ENCODE measurements at regions not wholly inside any gene's neighbourhood (a gene's known extent, or its start where the extent isn't known, plus 50 kb on each side); places are given as distances from the start of the nearest gene placed in this dataset.
A peak's percentile ranks its signal among the peaks of the same experiment; 100 is the strongest.

DNA sequence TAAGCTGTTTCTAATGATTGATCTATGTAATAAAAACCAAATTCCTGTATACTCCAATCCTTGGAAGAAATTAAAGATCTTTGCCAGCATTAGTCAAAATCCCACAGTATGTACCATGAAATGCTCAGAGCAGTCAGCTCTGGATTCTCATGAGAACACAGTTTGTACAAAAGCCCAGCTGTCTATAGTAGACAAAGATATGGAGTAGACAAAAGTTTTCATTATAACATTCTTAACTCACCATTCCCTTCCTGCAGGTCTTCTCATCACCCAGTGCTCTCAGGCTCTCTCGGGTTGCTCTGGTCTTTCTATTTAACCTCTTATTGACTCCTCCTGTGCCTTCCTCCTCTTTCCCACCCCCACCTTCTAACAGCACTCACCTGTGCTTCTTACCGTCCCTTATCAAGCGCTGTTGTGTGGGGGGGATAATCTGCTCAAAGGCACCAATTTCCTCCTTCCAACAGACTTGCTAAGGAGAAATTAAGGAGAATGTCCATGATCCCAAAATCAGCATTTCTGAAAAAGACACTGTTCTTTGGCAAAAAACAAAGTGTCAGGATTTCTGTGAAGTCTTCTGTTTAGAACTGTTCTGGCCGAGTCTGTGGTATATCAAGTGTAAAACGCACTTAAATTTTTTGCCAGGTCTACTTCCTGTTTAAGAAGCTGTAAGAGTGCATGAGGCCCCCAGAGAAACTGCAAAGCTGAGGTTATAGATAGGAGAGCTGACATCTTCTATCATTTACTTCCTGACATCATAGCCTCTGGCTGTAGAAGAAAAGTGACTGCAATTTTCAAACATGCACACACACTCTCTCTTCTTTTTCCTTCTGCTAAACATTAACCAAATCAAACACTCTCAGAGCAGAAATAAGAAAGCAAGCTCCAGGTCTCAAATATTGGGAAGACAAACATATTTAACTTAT, 144.1 kb downstream of the EVA1A start:
- Histone ChIP-seq H3K27ac (replicated peaks; ENCODE audit: low read length) (no peak overlapping the region), H3K9me3 (replicated peaks in 1 of 2; ENCODE audit: control insufficient read depth in 2 of 2, insufficient read depth in 1 of 2, low read depth in 1 of 2, low read length in 2 of 2) (no peaks in the 10 kb centered on the region), H2BK5ac (ENCODE audit: low read length) (no peak overlapping the region), H3K4me2 (ENCODE audit: insufficient read depth, low read length, poor library complexity, severe bottlenecking) (no peak overlapping the region), H4K91ac (ENCODE audit: low read depth, low read length, poor library complexity) (no peak overlapping the region), H3K4ac (ENCODE audit: low read length) (no peak overlapping the region), H2BK120ac (ENCODE audit: low read depth, low read length) (no peak overlapping the region), H3K4me3 (ENCODE audit: low read length in 2 of 2) (no peak overlapping the region), H3K14ac (ENCODE audit: low read length) (no peak overlapping the region), H3K79me1 (ENCODE audit: low read depth, low read length) (no peaks in the 10 kb centered on the region), H3K18ac (ENCODE audit: low read length) (no peak overlapping the region), H2AK5ac (ENCODE audit: low read depth, low read length) (no peak overlapping the region), H4K8ac (ENCODE audit: low read depth, low read length) (no peak overlapping the region), H3K27me3 (ENCODE audit: control insufficient read depth in 3 of 3, insufficient read depth in 3 of 3, low read depth in 1 of 3, low read length in 3 of 3) (peaks cover 0 to 11% (median 0%) of the 10 kb centered on the region in 3 experiments), H2AFZ (ENCODE audit: low read length) (peak overlapping the region; percentile 27), H2BK12ac (ENCODE audit: low read length) (no peak overlapping the region), H3K9ac (ENCODE audit: low read depth, low read length, poor library complexity) (no peak overlapping the region), H2BK15ac (ENCODE audit: low read length) (no peak overlapping the region), H3K23ac (ENCODE audit: low read depth, low read length, poor library complexity) (no peak overlapping the region), H3K4me1 (ENCODE audit: control insufficient read depth in 2 of 2, insufficient read depth in 1 of 2, low read depth in 1 of 2, low read length in 2 of 2) (peaks cover 0 to 2% of the 10 kb centered on the region in 2 donors), H3K36me3 (replicated peaks in 1 of 2; ENCODE audit: control insufficient read depth in 2 of 2, insufficient read depth in 2 of 2, low read length in 2 of 2) (no peaks in the 10 kb centered on the region)
- no peak for DNase-seq (ENCODE audit: low spot score)
- WGBS, 2 donors (ENCODE audit: extremely low coverage in 2 of 2, insufficient read length in 2 of 2, insufficient replicate concordance in 1 of 2) = no CpG with 5 or more reads among the region's 5 CpGs

DNA sequence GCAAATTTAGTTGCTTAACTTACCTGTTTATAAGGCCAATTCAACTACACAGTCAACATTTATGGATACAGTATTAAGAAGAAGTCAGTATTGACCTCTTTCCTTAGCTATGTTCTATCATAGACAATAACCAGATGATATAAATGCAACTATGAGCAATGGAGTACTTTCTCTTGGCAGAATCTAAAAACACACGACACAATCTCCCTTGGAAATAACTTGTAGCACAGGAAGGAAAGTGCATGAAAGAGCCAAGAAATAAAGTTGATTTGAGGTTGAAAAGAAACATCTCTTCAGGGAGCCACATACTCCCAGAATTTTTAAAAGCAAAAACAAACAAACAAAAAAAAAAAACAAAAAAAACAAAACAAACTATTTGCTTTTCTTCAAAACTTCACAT, 145.0 kb downstream of the EVA1A start:
- Histone ChIP-seq H3K9me3 (replicated peaks in 1 of 2; ENCODE audit: control insufficient read depth in 2 of 2, insufficient read depth in 1 of 2, low read depth in 1 of 2, low read length in 2 of 2) (no peaks in the 10 kb centered on the region), H3K18ac (ENCODE audit: low read length) (no peak overlapping the region), H3K4ac (ENCODE audit: low read length) (no peak overlapping the region), H2BK5ac (ENCODE audit: low read length) (no peak overlapping the region), H3K27me3 (ENCODE audit: control insufficient read depth in 3 of 3, insufficient read depth in 3 of 3, low read depth in 1 of 3, low read length in 3 of 3) (peaks cover 0 to 9% (median 0%) of the 10 kb centered on the region in 3 experiments), H2BK15ac (ENCODE audit: low read length) (no peak overlapping the region), H2BK12ac (ENCODE audit: low read length) (no peak overlapping the region), H3K36me3 (replicated peaks in 1 of 2; ENCODE audit: control insufficient read depth in 2 of 2, insufficient read depth in 2 of 2, low read length in 2 of 2) (no peaks in the 10 kb centered on the region), H3K4me1 (ENCODE audit: control insufficient read depth in 2 of 2, insufficient read depth in 1 of 2, low read depth in 1 of 2, low read length in 2 of 2) (peaks cover 0 to 2% of the 10 kb centered on the region in 2 donors), H3K4me2 (ENCODE audit: insufficient read depth, low read length, poor library complexity, severe bottlenecking) (no peak overlapping the region), H3K4me3 (ENCODE audit: low read length in 2 of 2) (no peak overlapping the region), H3K27ac (replicated peaks; ENCODE audit: low read length) (no peak overlapping the region), H3K23ac (ENCODE audit: low read depth, low read length, poor library complexity) (no peak overlapping the region), H4K91ac (ENCODE audit: low read depth, low read length, poor library complexity) (no peak overlapping the region), H3K14ac (ENCODE audit: low read length) (no peak overlapping the region), H3K9ac (ENCODE audit: low read depth, low read length, poor library complexity) (no peak overlapping the region), H2AK5ac (ENCODE audit: low read depth, low read length) (no peak overlapping the region), H3K79me1 (ENCODE audit: low read depth, low read length) (no peaks in the 10 kb centered on the region), H2AFZ (ENCODE audit: low read length) (no peak overlapping the region), H4K8ac (ENCODE audit: low read depth, low read length) (no peak overlapping the region), H2BK120ac (ENCODE audit: low read depth, low read length) (no peak overlapping the region)
- no peak for DNase-seq (ENCODE audit: low spot score)
- no CpG with 5 or more reads among the region's 1 CpG for WGBS, 2 donors (ENCODE audit: extremely low coverage in 2 of 2, insufficient read length in 2 of 2, insufficient replicate concordance in 1 of 2)

DNA sequence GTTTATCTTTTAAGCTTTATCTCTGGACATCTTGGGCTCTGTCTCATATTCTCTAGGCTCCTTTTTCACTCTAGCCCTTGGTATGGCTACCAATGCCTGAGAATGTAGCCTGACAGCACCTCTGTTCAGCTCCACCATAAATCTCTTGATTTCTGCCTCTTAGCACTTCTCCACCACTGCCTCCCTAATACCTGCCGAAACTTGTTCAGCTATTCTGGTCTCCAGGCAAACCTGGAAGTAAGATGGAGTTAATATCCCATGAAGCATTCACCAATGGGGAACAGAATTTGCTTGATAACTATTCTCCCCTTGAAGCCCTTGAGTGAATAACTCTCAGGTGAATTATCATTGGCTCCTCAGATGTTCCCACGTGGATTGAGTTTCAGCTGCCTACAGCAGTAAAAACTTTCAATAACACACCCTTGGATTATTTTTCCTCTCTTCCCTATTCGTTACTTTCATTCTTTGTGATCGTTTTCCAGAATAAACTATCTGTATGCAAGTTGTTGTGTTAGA, 145.6 kb downstream of the EVA1A start:
- no peak for DNase-seq (ENCODE audit: low spot score)
- Histone ChIP-seq H2AK5ac (ENCODE audit: low read depth, low read length) (no peak overlapping the region), H3K23ac (ENCODE audit: low read depth, low read length, poor library complexity) (no peak overlapping the region)

DNA sequence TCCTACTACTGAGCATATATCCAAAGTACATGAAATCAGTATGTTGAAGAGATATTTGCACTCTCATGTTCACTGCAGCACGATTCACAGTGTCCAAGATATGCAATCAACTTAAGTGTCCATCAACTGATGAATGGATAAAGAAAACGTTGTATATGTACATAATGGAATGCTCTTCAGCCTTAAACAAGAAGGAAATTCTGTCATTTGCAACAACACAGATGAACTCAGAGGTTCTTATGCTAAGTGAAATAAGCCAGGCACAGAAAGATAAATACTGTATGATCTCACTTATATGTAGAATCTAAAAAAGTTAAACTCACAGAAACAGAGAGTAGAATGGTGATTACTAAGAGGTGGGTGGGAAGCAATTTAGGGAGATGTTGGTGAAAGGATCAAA, 149.2 kb downstream of the EVA1A start:
- no peak overlapping the region for H2BK120ac ChIP-seq (ENCODE audit: low read depth, low read length)

More for the DNA sequence above, 145.6 kb downstream of the EVA1A start:
- no peak overlapping the region for H2BK12ac ChIP-seq (ENCODE audit: low read length)
- H2BK120ac ChIP-seq (ENCODE audit: low read depth, low read length) = no peak overlapping the region
- H3K79me1 ChIP-seq (ENCODE audit: low read depth, low read length) = no peaks in the 10 kb centered on the region
- no peak overlapping the region for H3K9ac ChIP-seq (ENCODE audit: low read depth, low read length, poor library complexity)
- no peak overlapping the region for H4K91ac ChIP-seq (ENCODE audit: low read depth, low read length, poor library complexity)
- H2BK15ac ChIP-seq (ENCODE audit: low read length) = no peak overlapping the region
- H3K4ac ChIP-seq (ENCODE audit: low read length) = no peak overlapping the region
- peaks cover 0 to 2% of the 10 kb centered on the region in 2 donors for H3K4me1 ChIP-seq (ENCODE audit: control insufficient read depth in 2 of 2, insufficient read depth in 1 of 2, low read depth in 1 of 2, low read length in 2 of 2)
- H2BK5ac ChIP-seq (ENCODE audit: low read length) = no peak overlapping the region
- no peaks in the 10 kb centered on the region for H3K36me3 ChIP-seq (replicated peaks in 1 of 2; ENCODE audit: control insufficient read depth in 2 of 2, insufficient read depth in 2 of 2, low read length in 2 of 2)
- no peak overlapping the region for H3K14ac ChIP-seq (ENCODE audit: low read length)
- no peak overlapping the region for H3K27ac ChIP-seq (replicated peaks; ENCODE audit: low read length)
- H3K4me2 ChIP-seq (ENCODE audit: insufficient read depth, low read length, poor library complexity, severe bottlenecking) = no peak overlapping the region
- no peak overlapping the region for H3K4me3 ChIP-seq (ENCODE audit: low read length in 2 of 2)
- H4K8ac ChIP-seq (ENCODE audit: low read depth, low read length) = no peak overlapping the region
- WGBS, 2 donors (ENCODE audit: extremely low coverage in 2 of 2, insufficient read length in 2 of 2, insufficient replicate concordance in 1 of 2) = no CpG with 5 or more reads among the region's 4 CpGs
- peaks cover 0 to 6% (median 0%) of the 10 kb centered on the region in 3 experiments for H3K27me3 ChIP-seq (ENCODE audit: control insufficient read depth in 3 of 3, insufficient read depth in 3 of 3, low read depth in 1 of 3, low read length in 3 of 3)
- no peaks in the 10 kb centered on the region for H3K9me3 ChIP-seq (replicated peaks in 1 of 2; ENCODE audit: control insufficient read depth in 2 of 2, insufficient read depth in 1 of 2, low read depth in 1 of 2, low read length in 2 of 2)
- no peak overlapping the region for H3K18ac ChIP-seq (ENCODE audit: low read length)
- H2AFZ ChIP-seq (ENCODE audit: low read length) = no peak overlapping the region

More for the DNA sequence above, 149.2 kb downstream of the EVA1A start:
- H3K4me3 ChIP-seq (ENCODE audit: low read length in 2 of 2) = no peak overlapping the region
- H2BK12ac ChIP-seq (ENCODE audit: low read length) = no peak overlapping the region
- no CpG with 5 or more reads among the region's 2 CpGs for WGBS, 2 donors (ENCODE audit: extremely low coverage in 2 of 2, insufficient read length in 2 of 2, insufficient replicate concordance in 1 of 2)
- no peak overlapping the region for H4K91ac ChIP-seq (ENCODE audit: low read depth, low read length, poor library complexity)
- H3K4me2 ChIP-seq (ENCODE audit: insufficient read depth, low read length, poor library complexity, severe bottlenecking) = no peak overlapping the region
- H3K4me1 ChIP-seq (ENCODE audit: control insufficient read depth in 2 of 2, insufficient read depth in 1 of 2, low read depth in 1 of 2, low read length in 2 of 2) = peaks cover 0 to 4% of the 10 kb centered on the region in 2 donors
- no peaks in the 10 kb centered on the region for H3K27me3 ChIP-seq (ENCODE audit: control insufficient read depth in 3 of 3, insufficient read depth in 3 of 3, low read depth in 1 of 3, low read length in 3 of 3)
- H3K9me3 ChIP-seq (replicated peaks in 1 of 2; ENCODE audit: control insufficient read depth in 2 of 2, insufficient read depth in 1 of 2, low read depth in 1 of 2, low read length in 2 of 2) = no peaks in the 10 kb centered on the region
- H2AK5ac ChIP-seq (ENCODE audit: low read depth, low read length) = no peak overlapping the region
- H3K14ac ChIP-seq (ENCODE audit: low read length) = no peak overlapping the region
- no peak overlapping the region for H3K18ac ChIP-seq (ENCODE audit: low read length)
- no peak overlapping the region for H2BK5ac ChIP-seq (ENCODE audit: low read length)
- no peak overlapping the region for H3K4ac ChIP-seq (ENCODE audit: low read length)
- no peaks in the 10 kb centered on the region for H3K79me1 ChIP-seq (ENCODE audit: low read depth, low read length)
- H2AFZ ChIP-seq (ENCODE audit: low read length) = no peak overlapping the region
- no peak overlapping the region for H2BK15ac ChIP-seq (ENCODE audit: low read length)
- no peak overlapping the region for H4K8ac ChIP-seq (ENCODE audit: low read depth, low read length)
- H3K9ac ChIP-seq (ENCODE audit: low read depth, low read length, poor library complexity) = no peak overlapping the region
- H3K36me3 ChIP-seq (replicated peaks in 1 of 2; ENCODE audit: control insufficient read depth in 2 of 2, insufficient read depth in 2 of 2, low read length in 2 of 2) = no peaks in the 10 kb centered on the region
- no peak for DNase-seq (ENCODE audit: low spot score)
- H3K23ac ChIP-seq (ENCODE audit: low read depth, low read length, poor library complexity) = no peak overlapping the region
- no peak overlapping the region for H3K27ac ChIP-seq (replicated peaks; ENCODE audit: low read length)
